SK-N-MC (cell line): ENCODE measurements at regions not wholly inside any gene's neighbourhood (a gene's known extent, or its start where the extent isn't known, plus 50 kb on each side); places are given as distances from the start of the nearest gene placed in this dataset.

Experiments used
- DNase-seq: peaks from one replicate; pipeline ENCODE4 v3.0.0-alpha.2; 2011; ENCODE audit warnings: low read depth, low spot score
- H3K27ac ChIP-seq: fragments of 200-600 bp; sonication (generic); 2 replicates; pipeline ENCODE4 v1.5.1; 2016; ENCODE audit warnings: mixed run types
- H3K36me3 ChIP-seq: fragments of 200-600 bp; sonication (generic); 2 replicates; pipeline ENCODE4 v1.6.1; 2017; ENCODE audit warnings: antibody characterized with exemption, low read length, mixed read lengths; ENCODE audit not compliant: insufficient read depth
- H3K4me3 ChIP-seq: fragments of 200-600 bp; sonication (generic); 2 replicates; pipeline ENCODE4 v1.5.1; 2016
- H3K9ac ChIP-seq: fragments of 200-600 bp; sonication (generic); 2 replicates; pipeline ENCODE4 v1.8.0; 2017; ENCODE audit warnings: mixed run types, mixed read lengths; ENCODE audit not compliant: insufficient read length
- H3K9me3 ChIP-seq: fragments of 200-600 bp; sonication (generic); 2 replicates; pipeline ENCODE4 v1.6.1; 2017; ENCODE audit warnings: low read depth, mild to moderate bottlenecking, antibody characterized with exemption, low read length, moderate library complexity, mixed read lengths
- EZH2 ChIP-seq: fragments of 200-600 bp; sonication (generic); IDR thresholded peaks from one replicate; pipeline ENCODE4 v1.6.1; 2017; ENCODE audit warnings: antibody characterized with exemption
- FOXP2 ChIP-seq: optimal IDR thresholded peaks from 2 replicates; pipeline ENCODE3; 2011; ENCODE audit warnings: mild to moderate bottlenecking, moderate library complexity; ENCODE audit not compliant: insufficient read depth; ENCODE audit errors: extremely low read length, control extremely low read depth
- POLR2AphosphoS5 ChIP-seq: IDR thresholded peaks from 2 replicates; pipeline ENCODE4 v1.6.1; 2012; ENCODE audit warnings: mild to moderate bottlenecking, low read depth, low read length, borderline replicate concordance

DNA sequence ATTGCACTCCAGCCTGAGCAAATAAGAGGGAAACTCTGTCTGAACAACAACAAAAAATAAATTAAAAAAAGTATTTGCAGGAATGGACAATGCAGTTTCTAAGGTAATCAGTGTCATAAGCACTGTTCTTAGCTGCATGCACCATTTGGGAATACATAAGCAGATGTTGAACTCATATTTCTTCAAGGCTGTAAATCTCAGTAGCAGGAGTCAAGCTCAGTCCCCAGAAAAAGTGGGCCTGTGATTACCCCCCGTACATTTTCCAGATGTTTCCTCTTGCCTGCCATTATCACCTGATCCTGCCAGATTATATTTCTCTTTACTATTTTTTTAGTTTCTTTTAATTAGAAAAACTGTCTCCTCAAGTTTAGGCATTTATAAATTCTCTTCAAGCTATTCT, 667.6 kb upstream of the ANKRD30A start:
- H3K4me3 ChIP-seq = no peak overlapping the region
- TF ChIP-seq POLR2AphosphoS5 (no peak), FOXP2 (no peak)
- no peaks in the 10 kb centered on the region for H3K9me3 ChIP-seq

GRCh38 chr10:36455526-36456133, 669.8 kb upstream of the ANKRD30A start:
- DNase-seq = no peak
- no peak overlapping the region for H3K27ac ChIP-seq
- TF ChIP-seq FOXP2 (no peak), POLR2AphosphoS5 (no peak), EZH2 (no peak)

More for the DNA sequence above, 667.6 kb upstream of the ANKRD30A start:
- no peaks in the 10 kb centered on the region for H3K36me3 ChIP-seq
- no peak for DNase-seq
- no peak overlapping the region for H3K27ac ChIP-seq
- no peak overlapping the region for H3K9ac ChIP-seq

GRCh38 chr10:36452851-36453250, 672.5 kb upstream of the ANKRD30A start:
- Histone ChIP-seq H3K9me3 (no peaks in the 10 kb centered on the region), H3K9ac (no peak overlapping the region), H3K4me3 (no peak overlapping the region), H3K36me3 (no peaks in the 10 kb centered on the region), H3K27ac (no peak overlapping the region)
- DNase-seq = no peak
- TF ChIP-seq EZH2 (no peak), FOXP2 (no peak), POLR2AphosphoS5 (no peak)

More at GRCh38 chr10:36455526-36456133, 669.8 kb upstream of the ANKRD30A start:
- no peaks in the 10 kb centered on the region for H3K9me3 ChIP-seq
- H3K9ac ChIP-seq = no peak overlapping the region
- no peaks in the 10 kb centered on the region for H3K36me3 ChIP-seq
- H3K4me3 ChIP-seq = no peak overlapping the region

DNA sequence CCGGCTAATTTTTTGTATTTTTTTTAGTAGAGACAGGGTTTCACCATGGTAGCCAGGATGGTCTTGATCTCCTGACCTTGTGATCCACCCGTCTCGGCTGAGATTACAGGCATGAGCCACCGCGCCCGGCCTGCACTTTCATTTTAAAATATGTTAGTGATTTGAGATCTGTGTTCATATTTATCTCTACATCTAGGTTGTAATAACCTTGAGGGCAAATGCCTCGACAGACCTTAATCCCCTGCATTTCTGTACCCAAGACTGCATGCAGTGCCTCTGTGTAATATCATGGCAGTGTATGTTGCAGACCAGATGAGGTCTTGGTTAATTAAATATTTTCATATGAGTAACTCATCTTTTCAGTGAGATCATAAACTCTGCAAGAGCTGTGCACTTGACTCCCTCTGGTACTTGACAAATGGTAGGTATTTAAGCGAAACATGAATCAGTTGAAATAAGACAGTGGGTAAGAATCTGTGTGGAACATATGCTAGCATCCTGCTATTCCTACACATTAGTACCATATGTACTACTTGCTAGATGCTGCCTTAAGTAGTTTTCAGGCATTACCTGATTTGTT, 673.9 kb upstream of the ANKRD30A start:
- Histone ChIP-seq H3K9ac (no peak overlapping the region), H3K36me3 (no peaks in the 10 kb centered on the region), H3K27ac (no peak overlapping the region), H3K9me3 (no peaks in the 10 kb centered on the region), H3K4me3 (no peak overlapping the region)
- TF ChIP-seq FOXP2 (no peak), POLR2AphosphoS5 (no peak), EZH2 (no peak)
- DNase-seq = no peak

DNA sequence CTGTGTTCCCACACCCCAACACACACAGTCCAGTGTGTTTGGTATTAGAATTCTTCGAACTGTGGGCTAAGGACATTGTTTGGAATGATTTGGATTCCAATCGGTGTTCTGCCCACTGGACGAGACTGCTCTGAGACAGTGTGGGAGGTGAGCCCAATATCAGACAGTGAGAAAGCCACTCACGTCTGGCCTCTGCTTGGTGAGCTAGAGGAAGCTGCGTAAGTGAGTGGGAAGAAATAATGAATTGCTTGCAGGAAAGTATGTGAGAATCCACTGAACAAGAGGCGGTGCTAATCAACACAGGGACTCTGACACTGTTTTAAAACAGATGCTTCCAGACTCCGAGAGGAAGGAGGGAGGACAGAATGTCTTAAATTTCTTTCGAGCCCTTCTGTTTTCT, 675.0 kb upstream of the ANKRD30A start:
- no peaks in the 10 kb centered on the region for H3K36me3 ChIP-seq
- no peak overlapping the region for H3K27ac ChIP-seq
- no peak overlapping the region for H3K4me3 ChIP-seq
- no peak overlapping the region for H3K9ac ChIP-seq
- TF ChIP-seq POLR2AphosphoS5 (no peak), FOXP2 (no peak), EZH2 (no peak)
- DNase-seq = no peak
- no peaks in the 10 kb centered on the region for H3K9me3 ChIP-seq

DNA sequence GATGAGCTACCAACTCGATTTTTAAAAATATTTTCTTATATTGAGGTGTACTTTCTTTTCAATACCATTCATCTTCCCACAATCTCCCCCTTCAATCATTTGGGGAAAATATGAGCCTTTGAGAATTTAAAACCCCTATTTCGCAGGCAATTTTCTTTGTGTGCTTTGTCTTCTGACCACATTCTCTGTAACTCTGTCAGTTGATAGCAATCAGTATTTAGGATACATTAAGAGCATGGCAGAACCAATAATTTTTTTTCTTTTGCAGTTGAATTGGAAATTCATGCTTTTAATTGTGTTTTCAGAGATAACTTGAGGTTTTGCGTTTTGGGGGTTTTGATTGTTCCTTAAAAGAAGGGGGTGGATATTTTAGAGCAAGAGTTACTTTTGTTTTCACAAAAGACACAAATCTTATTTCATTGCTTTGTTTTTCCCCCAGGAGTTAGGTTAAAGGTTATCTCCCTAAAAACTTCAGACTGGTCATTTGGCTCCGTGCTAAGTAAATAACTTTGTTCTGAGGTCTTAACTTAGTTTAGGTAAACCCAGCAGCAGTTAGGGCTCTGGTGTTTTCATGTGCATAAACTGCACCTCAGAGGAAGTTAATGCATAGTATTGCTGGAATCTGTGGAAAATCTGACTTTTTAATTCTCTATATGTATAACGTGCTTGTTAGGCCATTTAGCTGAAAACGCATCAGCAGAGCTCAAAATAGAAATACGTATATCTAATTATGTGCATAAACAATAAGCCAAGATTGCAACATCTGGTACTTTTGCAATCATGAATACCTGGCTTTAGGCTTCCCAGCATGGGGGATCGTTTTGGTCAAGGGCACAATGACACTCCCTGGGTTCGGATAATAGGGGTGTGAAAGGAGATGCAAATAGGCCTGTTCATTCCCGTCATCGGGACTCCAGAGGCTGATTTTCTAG, 676.4 kb upstream of the ANKRD30A start:
- Histone ChIP-seq H3K4me3 (no peak overlapping the region), H3K9ac (no peak overlapping the region), H3K9me3 (no peaks in the 10 kb centered on the region), H3K36me3 (no peaks in the 10 kb centered on the region), H3K27ac (no peak overlapping the region)
- TF ChIP-seq EZH2 = no peak
- no peak for TF ChIP-seq FOXP2
- TF ChIP-seq POLR2AphosphoS5 = no peak
- no peak for DNase-seq

DNA sequence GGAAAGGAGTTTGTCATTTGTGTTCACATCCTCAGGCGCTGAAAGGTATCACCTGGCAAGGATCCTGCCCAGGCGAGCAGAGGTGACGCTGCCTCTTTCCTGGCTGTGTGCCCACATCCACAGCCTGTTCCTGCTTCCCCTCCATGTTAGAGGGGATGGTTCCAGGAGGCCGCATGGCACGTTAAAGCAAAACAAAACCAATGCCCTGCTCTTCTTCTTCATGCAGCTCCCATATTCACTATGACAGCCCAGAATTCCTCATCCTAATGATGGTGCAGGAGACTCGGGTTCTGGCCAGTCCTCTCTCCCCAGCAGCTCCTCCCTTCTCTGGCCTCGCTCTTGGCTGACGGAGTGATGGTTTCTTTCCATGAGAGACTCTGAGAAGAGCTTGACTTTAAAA, 678.5 kb upstream of the ANKRD30A start:
- H3K36me3 ChIP-seq = no peaks in the 10 kb centered on the region
- H3K9ac ChIP-seq = no peak overlapping the region
- no peak for TF ChIP-seq FOXP2
- no peak for TF ChIP-seq EZH2
- no peak for TF ChIP-seq POLR2AphosphoS5
- no peak overlapping the region for H3K4me3 ChIP-seq
- H3K9me3 ChIP-seq = no peaks in the 10 kb centered on the region
- no peak for DNase-seq
- no peak overlapping the region for H3K27ac ChIP-seq

GRCh38 chr10:36443233-36443632, 682.2 kb upstream of the ANKRD30A start:
- TF ChIP-seq FOXP2 = no peak
- TF ChIP-seq EZH2 = no peak
- no peak for TF ChIP-seq POLR2AphosphoS5
- Histone ChIP-seq H3K36me3 (no peaks in the 10 kb centered on the region), H3K4me3 (no peak overlapping the region), H3K9ac (no peak overlapping the region), H3K27ac (no peak overlapping the region), H3K9me3 (no peaks in the 10 kb centered on the region)
- DNase-seq = no peak
